ENCODE measurements at regions not wholly inside any gene's neighbourhood (a gene's known extent, or its start where the extent isn't known, plus 50 kb on each side); places are given as distances from the start of the nearest gene placed in this dataset.

DNA sequence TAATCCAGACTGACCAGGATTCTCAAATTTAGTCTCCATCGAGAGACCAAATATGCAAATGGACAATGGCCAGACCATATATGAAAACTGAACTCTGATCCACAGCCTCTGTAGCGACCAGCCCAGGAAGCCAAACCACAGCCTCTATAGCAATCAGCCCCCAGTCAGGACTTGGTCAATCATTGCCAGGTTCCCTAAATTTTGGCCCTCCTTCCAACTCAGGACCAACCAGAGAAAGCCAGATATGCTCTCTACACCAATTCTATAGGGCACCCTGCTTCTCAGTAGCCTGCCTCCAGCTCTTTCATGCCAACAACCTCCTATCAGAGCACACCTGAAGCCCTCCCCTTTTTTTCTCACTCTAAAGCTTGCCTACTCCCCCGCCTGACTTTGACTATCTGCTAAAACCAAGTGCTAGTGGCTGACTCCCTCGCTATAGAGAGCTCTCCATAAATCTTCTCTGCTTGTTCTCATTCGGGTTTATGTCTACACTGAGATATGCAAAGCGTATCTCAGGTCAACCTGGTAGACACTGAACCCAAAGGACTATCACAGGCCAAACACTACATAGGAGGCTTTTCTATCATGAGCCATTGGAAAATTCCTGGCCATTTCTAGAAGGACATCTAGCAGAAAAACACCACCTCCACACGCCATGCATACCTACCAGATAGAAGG, 110.5 kb upstream of the FUT8 start:
- TF ChIP-seq, protein P1, sequence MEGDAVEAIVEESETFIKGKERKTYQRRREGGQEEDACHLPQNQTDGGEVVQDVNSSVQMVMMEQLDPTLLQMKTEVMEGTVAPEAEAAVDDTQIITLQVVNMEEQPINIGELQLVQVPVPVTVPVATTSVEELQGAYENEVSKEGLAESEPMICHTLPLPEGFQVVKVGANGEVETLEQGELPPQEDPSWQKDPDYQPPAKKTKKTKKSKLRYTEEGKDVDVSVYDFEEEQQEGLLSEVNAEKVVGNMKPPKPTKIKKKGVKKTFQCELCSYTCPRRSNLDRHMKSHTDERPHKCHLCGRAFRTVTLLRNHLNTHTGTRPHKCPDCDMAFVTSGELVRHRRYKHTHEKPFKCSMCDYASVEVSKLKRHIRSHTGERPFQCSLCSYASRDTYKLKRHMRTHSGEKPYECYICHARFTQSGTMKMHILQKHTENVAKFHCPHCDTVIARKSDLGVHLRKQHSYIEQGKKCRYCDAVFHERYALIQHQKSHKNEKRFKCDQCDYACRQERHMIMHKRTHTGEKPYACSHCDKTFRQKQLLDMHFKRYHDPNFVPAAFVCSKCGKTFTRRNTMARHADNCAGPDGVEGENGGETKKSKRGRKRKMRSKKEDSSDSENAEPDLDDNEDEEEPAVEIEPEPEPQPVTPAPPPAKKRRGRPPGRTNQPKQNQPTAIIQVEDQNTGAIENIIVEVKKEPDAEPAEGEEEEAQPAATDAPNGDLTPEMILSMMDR (IDR thresholded peaks at IDR 0.05; ENCODE audit: insufficient read depth, low read length, severe bottlenecking) = no peak
- DNase-seq (ENCODE audit: low read depth) (no peak), FAIRE-seq (no peak)
- H3K36me3 ChIP-seq (ENCODE audit: control insufficient read depth, insufficient read depth, low read length) = no peaks in the 10 kb centered on the region
- H3K27me3 ChIP-seq (ENCODE audit: control insufficient read depth, insufficient read depth, low read length) = no peaks in the 10 kb centered on the region
- no peak overlapping the region for H3K4me3 ChIP-seq (ENCODE audit: low read depth, low read length)

DNA sequence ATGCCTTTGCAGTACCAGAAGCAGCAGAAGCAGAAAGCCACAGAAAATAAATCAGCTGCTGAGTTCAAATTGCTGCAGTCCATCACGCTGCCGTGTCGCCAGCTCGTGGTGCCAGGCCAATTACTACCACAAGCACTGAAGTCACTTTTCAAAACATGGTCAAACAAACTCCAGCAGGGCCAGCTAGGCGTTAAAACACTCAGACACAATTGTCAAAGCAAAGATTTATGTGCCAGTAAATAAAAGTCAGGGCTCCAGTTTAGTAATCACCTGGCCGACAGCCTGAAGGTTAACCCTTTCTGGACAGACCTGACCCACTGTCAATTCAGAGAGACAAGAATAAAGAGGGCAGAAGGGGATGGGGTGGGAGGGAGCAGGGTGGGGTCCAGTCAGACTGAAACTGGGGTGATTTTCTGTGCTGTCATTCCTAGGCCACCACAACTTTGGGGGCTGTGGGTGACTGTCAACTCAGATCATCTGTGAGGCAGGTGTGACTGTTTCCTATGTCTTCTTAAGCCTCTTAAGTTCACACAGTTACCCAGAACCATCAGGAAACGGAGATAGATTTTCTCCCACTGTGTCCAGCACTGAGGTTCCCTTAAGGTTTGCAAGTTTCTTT, 109.8 kb upstream of the FUT8 start:
- TF ChIP-seq, protein P1 (IDR thresholded peaks at IDR 0.05; ENCODE audit: insufficient read depth, low read length, severe bottlenecking) = no peak
- FAIRE-seq (no peak), DNase-seq (ENCODE audit: low read depth) (no peak)
- H3K27me3 ChIP-seq (ENCODE audit: control insufficient read depth, insufficient read depth, low read length) = no peaks in the 10 kb centered on the region
- H3K4me3 ChIP-seq (ENCODE audit: low read depth, low read length) = no peak overlapping the region
- no peaks in the 10 kb centered on the region for H3K36me3 ChIP-seq (ENCODE audit: control insufficient read depth, insufficient read depth, low read length)

DNA sequence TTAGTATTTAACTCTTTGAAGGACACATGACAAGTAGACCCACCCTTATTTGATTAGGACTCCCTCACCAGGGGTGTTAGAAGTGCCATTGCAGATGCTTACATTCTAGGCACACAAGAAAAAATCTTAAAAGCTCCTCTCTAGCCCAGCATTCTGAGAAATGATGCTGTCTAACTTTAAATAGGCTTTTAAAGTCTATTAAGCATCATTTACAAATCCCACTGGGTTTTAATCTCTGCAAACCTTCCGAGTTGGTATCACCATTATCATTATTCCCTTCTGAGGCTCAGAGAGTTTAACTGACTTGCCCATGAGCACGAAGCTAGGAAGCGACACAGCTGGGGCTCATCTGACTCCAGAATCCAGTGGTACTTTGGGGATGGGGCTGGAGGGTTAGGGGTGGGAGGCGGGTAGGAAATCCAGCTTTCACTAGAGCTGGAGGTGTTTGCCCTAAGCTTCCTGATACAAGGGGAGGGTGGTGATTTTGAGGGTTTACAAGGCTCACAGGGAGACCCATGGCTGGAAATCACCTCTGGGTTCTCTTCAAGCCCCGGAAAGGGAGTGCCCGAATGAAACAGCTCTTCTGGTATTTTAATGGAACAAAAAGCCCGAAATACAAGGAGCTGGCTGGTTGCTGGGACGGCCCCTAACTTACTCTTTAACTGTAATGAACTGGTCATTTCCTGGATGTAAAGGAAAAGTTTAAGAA, 109.2 kb upstream of the FUT8 start:
- H3K27me3 ChIP-seq (ENCODE audit: control insufficient read depth, insufficient read depth, low read length) = no peaks in the 10 kb centered on the region
- FAIRE-seq = no peak
- no peaks in the 10 kb centered on the region for H3K36me3 ChIP-seq (ENCODE audit: control insufficient read depth, insufficient read depth, low read length)
- TF ChIP-seq, protein P1 (IDR thresholded peaks at IDR 0.05; ENCODE audit: insufficient read depth, low read length, severe bottlenecking) = no peak
- no peak overlapping the region for H3K4me3 ChIP-seq (ENCODE audit: low read depth, low read length)
- DNase-seq (ENCODE audit: low read depth) = peak; percentile 67

DNA sequence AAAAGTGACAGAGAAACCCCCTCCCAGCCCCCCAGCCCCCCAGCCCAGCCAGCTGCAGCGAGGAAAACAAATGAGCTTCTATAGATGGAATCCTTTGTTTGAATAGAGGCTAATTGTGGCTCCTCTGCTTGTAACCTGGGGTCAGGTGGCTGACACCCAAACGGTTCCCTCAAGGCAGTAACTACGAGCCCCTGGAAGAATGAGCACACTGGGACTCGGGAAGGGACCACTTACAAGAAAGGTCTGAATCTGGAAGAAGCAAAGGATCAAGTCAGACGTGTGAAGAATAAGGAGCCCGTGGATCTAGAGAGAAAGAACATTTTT, 108.7 kb upstream of the FUT8 start:
- TF ChIP-seq, protein P1 (IDR thresholded peaks at IDR 0.05; ENCODE audit: insufficient read depth, low read length, severe bottlenecking) = no peak
- FAIRE-seq (no peak), DNase-seq (ENCODE audit: low read depth) (no peak)
- Histone ChIP-seq H3K36me3 (ENCODE audit: control insufficient read depth, insufficient read depth, low read length) (no peaks in the 10 kb centered on the region), H3K4me3 (ENCODE audit: low read depth, low read length) (no peak overlapping the region), H3K27me3 (ENCODE audit: control insufficient read depth, insufficient read depth, low read length) (no peaks in the 10 kb centered on the region)

DNA sequence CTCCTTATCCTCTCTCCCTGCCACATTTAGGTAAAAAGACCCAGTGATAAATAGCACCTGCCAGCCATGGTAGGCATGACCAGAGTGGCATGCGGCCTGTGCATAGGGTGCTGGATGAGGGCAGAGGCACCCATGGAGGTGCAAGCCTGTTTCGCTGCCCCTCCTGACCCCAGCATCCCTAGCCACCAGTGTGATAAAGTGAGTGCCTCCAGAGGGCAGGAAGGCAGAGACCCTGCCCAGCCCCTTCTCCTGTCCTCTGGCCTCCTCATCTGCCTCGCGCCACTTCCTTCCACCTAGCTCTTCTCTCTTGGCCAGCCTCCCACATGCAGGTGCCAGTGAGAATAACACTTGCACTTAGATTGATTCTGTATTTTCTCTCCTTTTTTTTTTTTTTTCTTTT, 108.3 kb upstream of the FUT8 start:
- FAIRE-seq (no peak), DNase-seq (ENCODE audit: low read depth) (no peak)
- TF ChIP-seq, protein P1 (IDR thresholded peaks at IDR 0.05; ENCODE audit: insufficient read depth, low read length, severe bottlenecking) = no peak

More for the DNA sequence above, 108.3 kb upstream of the FUT8 start:
- Histone ChIP-seq H3K36me3 (ENCODE audit: control insufficient read depth, insufficient read depth, low read length) (no peaks in the 10 kb centered on the region), H3K27me3 (ENCODE audit: control insufficient read depth, insufficient read depth, low read length) (no peaks in the 10 kb centered on the region), H3K4me3 (ENCODE audit: low read depth, low read length) (no peak overlapping the region)

All from bronchial epithelial cell (primary cell).